ENCODE measurements at regions not wholly inside any gene's neighbourhood (a gene's known extent, or its start where the extent isn't known, plus 50 kb on each side); places are given as distances from the start of the nearest gene placed in this dataset.

DNA sequence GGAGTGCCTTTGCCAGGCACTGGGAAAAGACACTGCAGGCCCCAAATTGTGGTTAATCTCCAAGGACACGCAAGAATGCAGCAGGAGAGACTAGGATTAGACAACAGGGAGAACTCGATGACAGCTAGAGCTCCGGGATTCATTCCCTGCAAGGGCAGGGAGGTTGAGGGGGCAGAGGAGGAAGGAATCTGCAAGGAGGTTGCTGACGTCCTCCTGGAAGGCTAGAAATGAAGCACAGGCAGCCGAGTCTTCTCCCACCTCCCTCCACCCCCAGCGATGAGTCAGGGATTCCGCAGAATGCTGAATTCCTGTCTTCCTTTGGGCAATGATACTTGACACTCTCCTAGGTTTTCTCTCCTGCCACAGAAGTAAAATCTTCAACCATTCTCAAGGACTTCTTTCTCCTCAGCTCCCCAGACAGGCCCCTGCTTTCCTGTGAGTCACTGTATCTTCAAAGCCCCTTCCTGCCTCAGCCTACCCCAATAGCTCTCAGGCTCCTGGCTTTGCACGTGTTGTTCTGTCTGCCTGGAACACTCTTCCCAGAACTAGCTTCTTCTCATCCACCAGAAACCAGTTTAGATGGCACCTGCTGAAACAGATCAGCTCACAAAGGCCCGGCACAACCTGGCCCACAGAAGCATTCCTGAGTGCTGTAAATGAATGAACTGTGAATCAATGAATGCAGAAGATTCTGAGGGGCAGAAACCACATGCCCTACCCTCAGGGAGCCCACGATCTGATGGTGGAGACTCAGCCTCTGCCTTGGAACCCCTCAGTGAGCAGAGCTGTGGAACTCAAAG, 85.6 kb downstream of the MRPL14 start:
- TF ChIP-seq JUND (IDR thresholded peaks at IDR 0.05; ENCODE audit: low read depth, low read length) (no peak), BHLHE40 (IDR thresholded peaks at IDR 0.05; ENCODE audit: borderline replicate concordance in 1 of 2, low read depth in 2 of 2, low read length in 1 of 2) (no peak), EP300 (IDR thresholded peaks at IDR 0.05; ENCODE audit: borderline replicate concordance in 1 of 2, control insufficient read depth in 1 of 2, low read depth in 2 of 2, low read length in 2 of 2) (no peak), SMC3 (IDR thresholded peaks at IDR 0.05; ENCODE audit: borderline replicate concordance, low read length) (no peak), CEBPB (IDR thresholded peaks at IDR 0.05; ENCODE audit: borderline replicate concordance in 1 of 2, low read depth in 2 of 2, low read length in 2 of 2) (no peak), RFX5 (IDR thresholded peaks at IDR 0.05; ENCODE audit: low read depth, low read length) (no peak), ASH2L (IDR thresholded peaks at IDR 0.05; ENCODE audit: borderline replicate concordance, low read depth) (no peak), TAF1 (IDR thresholded peaks at IDR 0.05; ENCODE audit: borderline replicate concordance, low read depth, low read length) (no peak)
- TF ChIP-seq, protein P1, sequence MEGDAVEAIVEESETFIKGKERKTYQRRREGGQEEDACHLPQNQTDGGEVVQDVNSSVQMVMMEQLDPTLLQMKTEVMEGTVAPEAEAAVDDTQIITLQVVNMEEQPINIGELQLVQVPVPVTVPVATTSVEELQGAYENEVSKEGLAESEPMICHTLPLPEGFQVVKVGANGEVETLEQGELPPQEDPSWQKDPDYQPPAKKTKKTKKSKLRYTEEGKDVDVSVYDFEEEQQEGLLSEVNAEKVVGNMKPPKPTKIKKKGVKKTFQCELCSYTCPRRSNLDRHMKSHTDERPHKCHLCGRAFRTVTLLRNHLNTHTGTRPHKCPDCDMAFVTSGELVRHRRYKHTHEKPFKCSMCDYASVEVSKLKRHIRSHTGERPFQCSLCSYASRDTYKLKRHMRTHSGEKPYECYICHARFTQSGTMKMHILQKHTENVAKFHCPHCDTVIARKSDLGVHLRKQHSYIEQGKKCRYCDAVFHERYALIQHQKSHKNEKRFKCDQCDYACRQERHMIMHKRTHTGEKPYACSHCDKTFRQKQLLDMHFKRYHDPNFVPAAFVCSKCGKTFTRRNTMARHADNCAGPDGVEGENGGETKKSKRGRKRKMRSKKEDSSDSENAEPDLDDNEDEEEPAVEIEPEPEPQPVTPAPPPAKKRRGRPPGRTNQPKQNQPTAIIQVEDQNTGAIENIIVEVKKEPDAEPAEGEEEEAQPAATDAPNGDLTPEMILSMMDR (IDR thresholded peaks at IDR 0.05 in 2 of 3, conservative IDR thresholded peaks at IDR 0.05 in 1 of 3; ENCODE audit: control insufficient read depth in 2 of 3, extremely low read depth in 1 of 3, insufficient read depth in 1 of 3, low read depth in 3 of 3, low read length in 3 of 3) = no peak
